ENCODE measurements at regions not wholly inside any gene's neighbourhood (a gene's known extent, or its start where the extent isn't known, plus 50 kb on each side); places are given as distances from the start of the nearest gene placed in this dataset.
"Not testable (repeated sequence)": the region's sequence is repeated elsewhere in the genome, so short reads cannot be mapped to it uniquely, and the experiment has no call there.

DNA sequence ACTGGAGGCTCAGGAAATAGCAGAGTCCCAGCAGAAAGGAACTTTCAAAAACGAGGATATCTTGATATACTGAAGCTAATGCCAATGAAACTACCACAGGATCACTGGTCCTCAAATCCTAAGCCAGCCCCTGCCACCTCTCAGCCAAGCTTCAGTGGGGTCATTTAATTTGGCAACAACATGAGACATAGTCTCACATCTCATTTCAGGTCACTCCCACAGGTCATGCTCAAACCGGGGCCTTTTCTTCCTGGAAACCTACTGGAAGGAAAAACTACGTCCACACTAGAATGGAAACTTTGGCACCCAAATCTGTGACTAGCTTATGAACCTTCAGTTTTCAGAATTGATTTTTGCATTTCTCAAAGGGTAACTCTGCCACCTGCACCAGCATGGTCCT is 61.9 kb upstream of the CYP2D6 start:
- no peak overlapping the region for H3K4me3 Mint-ChIP-seq
- peaks cover 29% of the 10 kb centered on the region for H3K4me1 Mint-ChIP-seq
- H3K27ac Mint-ChIP-seq = no peak overlapping the region
- no peak for ATAC-seq (ENCODE audit: low read depth)
- POLR2A ChIA-PET = interaction anchor here (0.5 kb wide), 1 partner anchor 49 kb away, joined by 6 read pairs; no protein-coding TSS in a partner anchor
- peaks cover 1% of the 10 kb centered on the region for H3K36me3 Mint-ChIP-seq
- DNase-seq = no peak
- H3K9me3 Mint-ChIP-seq = no peaks in the 10 kb centered on the region
- no peaks in the 10 kb centered on the region for H3K27me3 Mint-ChIP-seq

DNA sequence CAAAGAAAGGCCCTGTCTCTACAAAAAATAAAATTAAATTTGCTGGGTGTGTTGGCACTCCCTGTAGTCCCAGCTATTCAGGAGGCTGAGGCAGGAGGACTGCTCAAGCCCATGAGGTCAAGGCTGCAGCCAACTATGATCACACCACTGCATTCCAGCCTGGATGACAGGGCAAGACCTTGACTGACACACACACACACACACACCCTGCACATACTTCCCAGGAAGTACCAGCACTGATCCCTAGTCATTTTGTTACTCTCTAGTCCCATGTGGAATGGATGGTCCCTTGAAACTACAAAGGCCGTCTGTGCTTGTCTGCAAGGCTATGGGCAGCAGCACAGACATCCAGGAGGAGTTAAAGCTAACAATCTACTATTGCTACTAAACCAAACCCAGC is 59.7 kb upstream of the CYP2D6 start:
- POLR2A ChIA-PET = no interaction called here
- no peak overlapping the region for H3K4me3 Mint-ChIP-seq
- peaks cover 1% of the 10 kb centered on the region for H3K36me3 Mint-ChIP-seq
- H3K9me3 Mint-ChIP-seq = no peaks in the 10 kb centered on the region
- no peaks in the 10 kb centered on the region for H3K27me3 Mint-ChIP-seq
- no peak overlapping the region for H3K27ac Mint-ChIP-seq
- peaks cover 25% of the 10 kb centered on the region for H3K4me1 Mint-ChIP-seq
- DNase-seq (no peak), ATAC-seq (ENCODE audit: low read depth) (no peak)

GRCh38 chr22:42189761-42190160 is 59.2 kb upstream of the CYP2D6 start:
- POLR2A ChIA-PET = interaction anchor here (0.6 kb wide), 1 partner anchor 1711 kb away, joined by 3 read pairs; no protein-coding TSS in a partner anchor
- peaks cover 25% of the 10 kb centered on the region for H3K4me1 Mint-ChIP-seq

DNA sequence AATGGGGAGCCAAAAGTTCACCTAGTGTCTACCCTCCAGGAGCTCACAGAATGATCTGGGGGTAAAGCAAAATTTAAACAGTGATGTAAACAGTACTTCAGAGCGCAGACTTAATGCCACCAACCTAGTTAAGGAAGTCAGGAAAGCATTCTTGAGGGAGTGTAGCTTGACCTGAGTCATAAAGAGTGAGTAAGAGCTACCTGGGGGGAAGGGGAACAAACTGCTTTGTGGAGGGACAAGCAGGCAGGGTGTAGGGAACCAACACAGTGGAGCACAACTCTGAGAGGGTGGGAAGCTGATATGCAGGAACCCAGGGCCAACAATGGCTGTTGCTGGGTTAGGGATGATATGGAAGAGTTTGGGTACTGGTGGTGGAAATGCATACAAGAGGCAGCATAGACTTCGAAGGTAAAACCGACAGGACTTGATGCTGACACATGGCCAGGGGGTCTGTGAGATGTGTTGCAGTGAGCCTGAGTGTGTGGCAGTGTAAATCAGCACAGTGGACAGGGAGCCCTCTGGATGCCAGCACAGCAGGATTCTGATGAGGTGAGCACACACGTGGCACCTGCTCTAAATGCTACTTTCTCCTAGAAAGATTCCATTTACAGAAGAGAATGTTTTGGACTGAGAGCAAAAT is 58.3 kb upstream of the CYP2D6 start:
- no peak for DNase-seq
- no peak overlapping the region for H3K27ac Mint-ChIP-seq
- H3K4me1 Mint-ChIP-seq = peaks cover 23% of the 10 kb centered on the region
- H3K9me3 Mint-ChIP-seq = no peaks in the 10 kb centered on the region
- ATAC-seq (ENCODE audit: low read depth) = no peak
- H3K36me3 Mint-ChIP-seq = peaks cover 1% of the 10 kb centered on the region
- no peak overlapping the region for H3K4me3 Mint-ChIP-seq
- H3K27me3 Mint-ChIP-seq = no peaks in the 10 kb centered on the region
- POLR2A ChIA-PET = no interaction called here

More at GRCh38 chr22:42189761-42190160, 59.2 kb upstream of the CYP2D6 start:
- Mint-ChIP-seq H3K4me3 (no peak overlapping the region), H3K9me3 (no peaks in the 10 kb centered on the region), H3K27me3 (no peaks in the 10 kb centered on the region), H3K36me3 (peaks cover 1% of the 10 kb centered on the region), H3K27ac (no peak overlapping the region)
- ATAC-seq (ENCODE audit: low read depth) (no peak), DNase-seq (no peak)

DNA sequence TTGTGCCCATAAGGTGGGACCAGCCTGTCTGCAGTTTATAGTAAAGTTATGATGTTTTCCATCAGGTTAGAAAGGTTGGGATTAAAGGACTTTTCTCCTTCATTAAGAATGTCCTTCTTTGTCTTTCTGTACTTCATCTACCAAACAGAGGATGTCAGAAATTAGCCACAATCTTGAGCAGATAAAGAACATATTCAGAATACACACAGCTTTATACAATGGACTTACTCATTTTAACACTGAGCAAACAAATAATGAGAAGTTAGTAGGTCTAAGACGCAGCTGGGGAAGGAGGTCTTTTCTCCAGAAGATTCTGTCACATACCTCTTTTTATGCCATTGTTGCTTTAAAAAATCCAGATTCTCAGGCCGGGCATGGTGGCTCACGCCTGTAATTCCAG is 57.0 kb upstream of the CYP2D6 start:
- no peak overlapping the region for H3K4me3 Mint-ChIP-seq

GRCh38 chr22:42185915-42186439 is 55.4 kb upstream of the CYP2D6 start:
- DNase-seq (no peak), ATAC-seq (ENCODE audit: low read depth) (no peak)
- Mint-ChIP-seq H3K27ac (no peak overlapping the region), H3K9me3 (no peaks in the 10 kb centered on the region), H3K36me3 (peaks cover 5% of the 10 kb centered on the region), H3K4me3 (no peak overlapping the region), H3K27me3 (no peaks in the 10 kb centered on the region), H3K4me1 (peaks cover 28% of the 10 kb centered on the region)
- POLR2A ChIA-PET = no interaction called here

More for the DNA sequence above, 57.0 kb upstream of the CYP2D6 start:
- Mint-ChIP-seq H3K27ac (no peak overlapping the region), H3K9me3 (no peaks in the 10 kb centered on the region), H3K4me1 (peaks cover 24% of the 10 kb centered on the region), H3K36me3 (peaks cover 5% of the 10 kb centered on the region), H3K27me3 (no peaks in the 10 kb centered on the region)
- ATAC-seq (ENCODE audit: low read depth) (no peak), DNase-seq (no peak)
- POLR2A ChIA-PET = interaction anchor here (1.0 kb wide), 1 partner anchor 10 kb away, joined by 3 read pairs; no protein-coding TSS in a partner anchor

- Mint-ChIP-seq H3K9me3 (no peaks in the 10 kb centered on the region), H3K4me1 (peaks cover 39% of the 10 kb centered on the region), H3K36me3 (peaks cover 5% of the 10 kb centered on the region), H3K27ac (no peak overlapping the region), H3K4me3 (no peak overlapping the region), H3K27me3 (no peaks in the 10 kb centered on the region)
- ATAC-seq (ENCODE audit: low read depth) (no peak), DNase-seq (no peak)
- POLR2A ChIA-PET = no interaction called here
Observed at GRCh38 chr22:42184852-42185251, 54.2 kb upstream of the CYP2D6 start.

DNA sequence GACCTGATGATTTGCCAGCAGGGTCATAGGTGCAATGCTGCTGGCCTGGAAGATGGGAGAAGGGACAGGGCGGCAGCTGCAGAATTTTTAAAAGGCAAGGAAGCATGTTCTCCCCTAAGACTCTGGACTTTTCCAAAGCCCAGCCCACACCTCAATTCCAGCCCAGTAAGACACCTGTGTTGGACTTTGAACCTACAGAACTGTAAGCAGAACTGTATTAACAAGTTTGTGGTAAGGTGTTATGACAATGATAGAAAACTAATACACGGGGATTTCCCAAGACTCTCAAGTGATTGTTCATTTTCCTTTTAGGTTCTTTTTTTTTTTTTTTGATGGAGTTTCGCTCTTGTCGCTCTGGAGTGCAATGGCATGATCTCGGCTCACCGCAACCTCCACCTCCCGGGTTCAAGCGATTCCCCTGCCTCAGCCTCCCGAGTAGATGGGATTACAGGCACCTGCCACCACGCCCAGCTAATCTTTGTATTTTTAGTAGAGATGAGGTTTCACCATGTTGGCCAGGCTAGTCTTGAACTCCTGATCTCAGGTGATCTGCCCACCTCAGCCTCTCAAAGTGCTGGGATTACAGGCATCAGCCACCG is 53.0 kb upstream of the CYP2D6 start:
- Mint-ChIP-seq H3K4me1 (peaks cover 46% of the 10 kb centered on the region), H3K36me3 (peaks cover 11% of the 10 kb centered on the region)
- H3K4me3 Mint-ChIP-seq; H3K9me3 Mint-ChIP-seq; ATAC-seq (ENCODE audit: low read depth); DNase-seq; POLR2A ChIA-PET; H3K27ac Mint-ChIP-seq; H3K27me3 Mint-ChIP-seq: not testable (repeated sequence)

- POLR2A ChIA-PET = interaction anchor here (1.2 kb wide), 1 partner anchor 22 kb away, joined by 4 read pairs; no protein-coding TSS in a partner anchor
- peak overlapping the region; percentile 90 for H3K27ac Mint-ChIP-seq
- H3K9me3 Mint-ChIP-seq = no peaks in the 10 kb centered on the region
- peaks cover 31% of the 10 kb centered on the region for H3K36me3 Mint-ChIP-seq
- DNase-seq = no peak
- no peaks in the 10 kb centered on the region for H3K27me3 Mint-ChIP-seq
- peak; percentile 99 for ATAC-seq (ENCODE audit: low read depth)
- H3K4me1 Mint-ChIP-seq = peaks cover 55% of the 10 kb centered on the region
- H3K4me3 Mint-ChIP-seq = peak overlapping the region; percentile 72
Observed at GRCh38 chr22:42180349-42180842, 49.8 kb upstream of the CYP2D6 start.

Measured in activated naive CD8-positive, alpha-beta T cell treated with anti-CD3 and anti-CD28 coated beads, Interleukin-2, amount 10 ng/mL, durations not matched to agents 7 days and 5 days (primary cell).